GM23338 (cell line): ENCODE measurements at regions not wholly inside any gene's neighbourhood (a gene's known extent, or its start where the extent isn't known, plus 50 kb on each side); places are given as distances from the start of the nearest gene placed in this dataset.
A peak's percentile ranks its signal among the peaks of the same experiment; 100 is the strongest.

Experiments used
- ATAC-seq: fragments of 200-7000 bp; cut with Tn5 transposase; 3 replicates; pipeline ENCODE4 v1.9.1; 2020
- DNase-seq: peaks from one replicate; pipeline ENCODE4 v3.0.0-alpha.2; 2015; ENCODE audit warnings: low spot score
- H2AFZ ChIP-seq: fragments of 200-600 bp; sonication (generic); 2 replicates; pipeline ENCODE4 v1.8.0; 2016; ENCODE audit warnings: antibody characterized with exemption, mild to moderate bottlenecking, moderate library complexity
- H3F3A ChIP-seq: fragments of 200-600 bp; sonication (generic); replicated peaks from 2 replicates; pipeline ENCODE4 v1.8.0; 2017; ENCODE audit warnings: antibody characterized with exemption, mixed run types, low read depth
- H3K27ac ChIP-seq: fragments of 200-600 bp; sonication (generic); 2 replicates; pipeline ENCODE4 v1.6.1; 2016; ENCODE audit warnings: low read depth
- H3K27me3 ChIP-seq: fragments of 200-600 bp; sonication (generic); 2 replicates; pipeline ENCODE4 v1.8.0; 2016; ENCODE audit warnings: mild to moderate bottlenecking, mixed run types, moderate library complexity; ENCODE audit not compliant: insufficient read depth
- H3K36me3 ChIP-seq: fragments of 200-600 bp; sonication (generic); 2 replicates; pipeline ENCODE4 v1.8.0; 2016; ENCODE audit warnings: mild to moderate bottlenecking; ENCODE audit not compliant: insufficient read depth
- H3K4me1 ChIP-seq: fragments of 200-600 bp; sonication (generic); 2 replicates; pipeline ENCODE4 v1.8.0; 2016; ENCODE audit warnings: mild to moderate bottlenecking, moderate library complexity; ENCODE audit not compliant: insufficient read depth
- H3K4me2 ChIP-seq: fragments of 200-600 bp; sonication (generic); 2 replicates; pipeline ENCODE4 v1.7.1; 2017; ENCODE audit warnings: mixed run types
- H3K4me3 ChIP-seq: fragments of 200-600 bp; sonication (generic); 2 replicates; pipeline ENCODE4 v1.6.1; 2016; ENCODE audit warnings: mixed run types
- H3K79me2 ChIP-seq: fragments of 200-600 bp; sonication (generic); replicated peaks from 2 replicates; pipeline ENCODE4 v1.8.0; 2017; ENCODE audit warnings: mild to moderate bottlenecking; ENCODE audit not compliant: insufficient read depth
- H3K9me2 ChIP-seq: fragments of 200-600 bp; sonication (generic); 2 replicates; pipeline ENCODE4 v1.8.0; 2017; ENCODE audit not compliant: insufficient read depth
- H4K20me1 ChIP-seq: fragments of 200-600 bp; sonication (generic); replicated peaks from 2 replicates; pipeline ENCODE4 v1.8.0; 2017; ENCODE audit warnings: mild to moderate bottlenecking; ENCODE audit not compliant: insufficient read depth
- H3K27ac Mint-ChIP-seq: 2 replicates; pipeline ENCODE4 v1.8.0; 2020; ENCODE audit warnings: inconsistent platforms, mild to moderate bottlenecking, moderate library complexity, mixed read lengths
- H3K27me3 Mint-ChIP-seq: 3 replicates; pipeline ENCODE4 v1.8.0; 2022; ENCODE audit warnings: low read depth, mild to moderate bottlenecking, moderate library complexity, mixed read lengths, inconsistent platforms; ENCODE audit not compliant: insufficient read depth, poor library complexity
- H3K36me3 Mint-ChIP-seq: 3 replicates; pipeline ENCODE4 v1.8.0; 2021; ENCODE audit warnings: low read depth, mild to moderate bottlenecking, inconsistent platforms, moderate library complexity, mixed read lengths
- H3K4me1 Mint-ChIP-seq: 3 replicates; pipeline ENCODE4 v1.8.0; 2020; ENCODE audit warnings: mild to moderate bottlenecking, inconsistent platforms, mixed read lengths
- H3K4me3 Mint-ChIP-seq: 3 replicates; pipeline ENCODE4 v1.8.0; 2021; ENCODE audit warnings: moderate library complexity, mild to moderate bottlenecking, inconsistent platforms, mixed read lengths
- H3K9me3 Mint-ChIP-seq: 3 replicates; pipeline ENCODE4 v1.8.0; 2020; ENCODE audit warnings: moderate library complexity, mild to moderate bottlenecking, inconsistent platforms, mixed read lengths
- CREB1 ChIP-seq: fragments of 250-450 bp; sonication (Bioruptor Pico); IDR thresholded peaks from 2 replicates; pipeline ENCODE4 v1.5.0; 2020; ENCODE audit warnings: low read depth, mild to moderate bottlenecking, moderate library complexity
- CTCF ChIP-seq, 2 experiments: fragments of 200-600 bp in 1 of 2; sonication (generic) in 1 of 2; conservative IDR thresholded peaks; 2 replicates each; pipeline versions ENCODE4 v1.5.1 to v1.6.1; 2016 to 2017; ENCODE audit warnings: antibody characterized with exemption in 2 of 2, low read depth in 2 of 2, mild to moderate bottlenecking in 2 of 2, moderate library complexity in 1 of 2
- ETS1 ChIP-seq: IDR thresholded peaks from 2 replicates; pipeline ENCODE4 v1.6.1; 2016; ENCODE audit warnings: antibody characterized with exemption
- EZH2 ChIP-seq: fragments of 200-600 bp; sonication (generic); IDR thresholded peaks from one replicate; pipeline ENCODE4 v1.8.0; 2017; ENCODE audit warnings: antibody characterized with exemption, mild to moderate bottlenecking, low read depth; ENCODE audit not compliant: unreplicated experiment
- EZH2phosphoT487 ChIP-seq: fragments of 200-600 bp; sonication (generic); IDR thresholded peaks from one replicate; pipeline ENCODE4 v1.8.1; 2018; ENCODE audit warnings: antibody characterized with exemption; ENCODE audit not compliant: unreplicated experiment
- JUNB ChIP-seq: IDR thresholded peaks from one replicate; pipeline ENCODE4 v1.6.1; 2016; ENCODE audit warnings: antibody characterized with exemption; ENCODE audit not compliant: unreplicated experiment
- NANOG ChIP-seq: IDR thresholded peaks from 2 replicates; pipeline ENCODE4 v1.6.1; 2016; ENCODE audit warnings: antibody characterized with exemption, borderline replicate concordance
- STAT1 ChIP-seq: IDR thresholded peaks from one replicate; pipeline ENCODE4 v1.6.1; 2016; ENCODE audit warnings: antibody characterized with exemption; ENCODE audit not compliant: unreplicated experiment
- ZNF114 ChIP-seq: fragments of 250-450 bp; sonication (Bioruptor Pico); IDR thresholded peaks from 2 replicates; pipeline ENCODE4 v1.5.0; 2020; ENCODE audit warnings: mild to moderate bottlenecking, moderate library complexity
- ZNF331 ChIP-seq: fragments of 250-450 bp; sonication (Bioruptor Pico); IDR thresholded peaks from 2 replicates; pipeline ENCODE4 v1.5.0; 2020; ENCODE audit warnings: low read depth, mild to moderate bottlenecking, moderate library complexity
- ZNF462 ChIP-seq: fragments of 250-450 bp; sonication (Bioruptor Pico); IDR thresholded peaks from 2 replicates; pipeline ENCODE4 v1.5.0; 2020; ENCODE audit warnings: mild to moderate bottlenecking, moderate library complexity

GRCh38 chr15:93562395-93563123 is 473.5 kb upstream of the RGMA start:
- H3K36me3 ChIP-seq = no peaks in the 10 kb centered on the region
- peak overlapping the region; percentile 15; the same call in 1 of the 2 replicates for H2AFZ ChIP-seq
- H3K79me2 ChIP-seq = no peaks in the 10 kb centered on the region
- H3K36me3 Mint-ChIP-seq = no peaks in the 10 kb centered on the region
- H3K4me2 ChIP-seq = no peak overlapping the region
- H3K4me3 Mint-ChIP-seq = no peak overlapping the region
- no peak for TF ChIP-seq STAT1
- TF ChIP-seq CREB1 (CRISPR knock-in tag) = no peak
- TF ChIP-seq EZH2 = no peak
- TF ChIP-seq CTCF (conservative IDR thresholded peaks at IDR 0.05; ENCODE audit: low read depth in 2 of 2) = no peak
- no peak for TF ChIP-seq ZNF114
- TF ChIP-seq EZH2phosphoT487 = no peak
- no peak for TF ChIP-seq ZNF462 (CRISPR knock-in tag)
- no peak for TF ChIP-seq ZNF331
- no peak for TF ChIP-seq NANOG
- no peak for TF ChIP-seq ETS1
- TF ChIP-seq JUNB = no peak
- ATAC-seq (no peak), DNase-seq (no peak)
- H3K27me3 ChIP-seq = no peaks in the 10 kb centered on the region
- H3K4me1 Mint-ChIP-seq = peaks cover 11% of the 10 kb centered on the region; the same call in 2 of the 3 replicates
- H3K4me1 ChIP-seq = peaks cover 11% of the 10 kb centered on the region; the same call in 1 of the 2 replicates
- H3K27ac ChIP-seq = no peak overlapping the region
- no peaks in the 10 kb centered on the region for H4K20me1 ChIP-seq
- no peak overlapping the region for H3K4me3 ChIP-seq
- H3K9me3 Mint-ChIP-seq = no peaks in the 10 kb centered on the region
- H3K27me3 Mint-ChIP-seq = no peaks in the 10 kb centered on the region
- H3K9me2 ChIP-seq = no peaks in the 10 kb centered on the region
- no peaks in the 10 kb centered on the region for H3F3A ChIP-seq
- no peak overlapping the region for H3K27ac Mint-ChIP-seq
